ENCODE measurements at regions not wholly inside any gene's neighbourhood (a gene's known extent, or its start where the extent isn't known, plus 50 kb on each side); places are given as distances from the start of the nearest gene placed in this dataset.

GRCh38 chr7:3206771-3207191, 94.3 kb upstream of the SDK1 start:
- H3K36me3 ChIP-seq: no peaks in the 10 kb centered on the region
- H3K4me1 ChIP-seq: no peaks in the 10 kb centered on the region
- TF ChIP-seq POLR2A (IDR thresholded peaks at IDR 0.05) (no peak), CTCF (IDR thresholded peaks at IDR 0.05) (no peak)
- no peaks in the 10 kb centered on the region for H3K9me3 ChIP-seq
- no peak overlapping the region for H3K27ac ChIP-seq
- no peak overlapping the region for H3K4me3 ChIP-seq
- DNase-seq: no peak
- no peaks in the 10 kb centered on the region for H3K27me3 ChIP-seq

- TF ChIP-seq POLR2A (IDR thresholded peaks at IDR 0.05) (no peak), CTCF (IDR thresholded peaks at IDR 0.05) (no peak)
- H3K4me3 ChIP-seq: no peak overlapping the region
- DNase-seq: no peak
- H3K27ac ChIP-seq: no peak overlapping the region
- no peaks in the 10 kb centered on the region for H3K4me1 ChIP-seq
- no peaks in the 10 kb centered on the region for H3K9me3 ChIP-seq
- no peaks in the 10 kb centered on the region for H3K27me3 ChIP-seq
- H3K36me3 ChIP-seq: no peaks in the 10 kb centered on the region
Measured at GRCh38 chr7:3207387-3207902, 93.6 kb upstream of the SDK1 start.

GRCh38 chr7:3210531-3210930, 90.5 kb upstream of the SDK1 start:
- no peaks in the 10 kb centered on the region for H3K36me3 ChIP-seq
- no peak for DNase-seq
- H3K27me3 ChIP-seq: no peaks in the 10 kb centered on the region
- no peak overlapping the region for H3K27ac ChIP-seq
- H3K9me3 ChIP-seq: no peaks in the 10 kb centered on the region
- TF ChIP-seq POLR2A (IDR thresholded peaks at IDR 0.05) (no peak), CTCF (IDR thresholded peaks at IDR 0.05) (no peak)
- H3K4me1 ChIP-seq: no peaks in the 10 kb centered on the region
- no peak overlapping the region for H3K4me3 ChIP-seq

- no peak for DNase-seq
- Histone ChIP-seq H3K9me3 (no peaks in the 10 kb centered on the region), H3K4me3 (no peak overlapping the region), H3K27ac (no peak overlapping the region), H3K4me1 (no peaks in the 10 kb centered on the region), H3K27me3 (no peaks in the 10 kb centered on the region), H3K36me3 (no peaks in the 10 kb centered on the region)
- TF ChIP-seq POLR2A (IDR thresholded peaks at IDR 0.05) (no peak), CTCF (IDR thresholded peaks at IDR 0.05) (no peak)
Measured at GRCh38 chr7:3214090-3214413, 87.0 kb upstream of the SDK1 start.

GRCh38 chr7:3215624-3216585, 85.1 kb upstream of the SDK1 start:
- Histone ChIP-seq H3K36me3 (no peaks in the 10 kb centered on the region), H3K4me1 (no peaks in the 10 kb centered on the region), H3K27me3 (no peaks in the 10 kb centered on the region), H3K9me3 (no peaks in the 10 kb centered on the region), H3K27ac (no peak overlapping the region), H3K4me3 (no peak overlapping the region)
- TF ChIP-seq POLR2A (IDR thresholded peaks at IDR 0.05): no peak
- no peak for TF ChIP-seq CTCF (IDR thresholded peaks at IDR 0.05)
- DNase-seq: no peak
